NB4 (cell line): ENCODE measurements at regions not wholly inside any gene's neighbourhood (a gene's known extent, or its start where the extent isn't known, plus 50 kb on each side); places are given as distances from the start of the nearest gene placed in this dataset.
A peak's percentile ranks its signal among the peaks of the same experiment; 100 is the strongest.

Experiments used
- DNase-seq: peaks from one replicate; pipeline ENCODE4 v3.0.0; 2010; ENCODE audit warnings: low read depth
- H3K4me3 ChIP-seq: one replicate; pipeline ENCODE4 v1.5.1; 2011; ENCODE audit warnings: mild to moderate bottlenecking, low read depth, low read length, moderate library complexity
- CTCF ChIP-seq: IDR thresholded peaks from one replicate; pipeline ENCODE4 v1.5.1; 2012; ENCODE audit warnings: low read depth, low read length
- MAX ChIP-seq: IDR thresholded peaks from 2 replicates; pipeline ENCODE4 v1.6.1; 2011; ENCODE audit warnings: low read depth, low read length
- MYC ChIP-seq: IDR thresholded peaks from 2 replicates; pipeline ENCODE4 v1.6.1; 2011; ENCODE audit warnings: low read depth, low read length
- POLR2A ChIP-seq: IDR thresholded peaks from 2 replicates; pipeline ENCODE4 v1.6.1; 2011; ENCODE audit warnings: mild to moderate bottlenecking; ENCODE audit not compliant: insufficient read length; ENCODE audit errors: extremely low read depth

GRCh38 chr1:36728051-36728450, 245.3 kb upstream of the CSF3R start:
- H3K4me3 ChIP-seq, result no peak overlapping the region
- DNase-seq, result no peak
- TF ChIP-seq MYC (no peak), CTCF (no peak), MAX (no peak), POLR2A (no peak)

- TF ChIP-seq MYC, result no peak
- no peak overlapping the region for H3K4me3 ChIP-seq
- no peak for DNase-seq
Observed at GRCh38 chr1:36725151-36725550, 242.4 kb upstream of the CSF3R start.

- no peak for DNase-seq
- no peak overlapping the region for H3K4me3 ChIP-seq
- no peak for TF ChIP-seq POLR2A
- no peak for TF ChIP-seq MAX
- no peak for TF ChIP-seq CTCF
- no peak for TF ChIP-seq MYC
Observed at GRCh38 chr1:36723813-36724212, 241.1 kb upstream of the CSF3R start.

GRCh38 chr1:36722871-36723270, 240.2 kb upstream of the CSF3R start:
- TF ChIP-seq MAX, result no peak
- TF ChIP-seq CTCF, result no peak
- no peak for TF ChIP-seq MYC
- no peak overlapping the region for H3K4me3 ChIP-seq
- no peak for DNase-seq

- TF ChIP-seq POLR2A, result no peak
- no peak for DNase-seq
- no peak overlapping the region for H3K4me3 ChIP-seq
Observed at GRCh38 chr1:36721261-36721660, 238.5 kb upstream of the CSF3R start.

GRCh38 chr1:36717431-36717830, 234.7 kb upstream of the CSF3R start:
- no peak for TF ChIP-seq CTCF
- TF ChIP-seq POLR2A, result no peak
- peak; percentile 89 for DNase-seq
- no peak overlapping the region for H3K4me3 ChIP-seq

- peak; percentile 38 for DNase-seq
- TF ChIP-seq MYC (no peak), POLR2A (no peak), MAX (no peak), CTCF (no peak)
- H3K4me3 ChIP-seq, result no peak overlapping the region
Observed at GRCh38 chr1:36715797-36716196, 233.1 kb upstream of the CSF3R start.
